Neural cell (in vitro differentiated cells): ENCODE measurements at regions not wholly inside any gene's neighbourhood (a gene's known extent, or its start where the extent isn't known, plus 50 kb on each side); places are given as distances from the start of the nearest gene placed in this dataset.

Source experiments
- H2AFZ ChIP-seq: fragments of 200-600, 300-800 bp; sonication (generic), shearing (Covaris generic); 2 replicates; pipeline ENCODE4 v1.6.0; 2014; ENCODE audit warnings: low read depth, mild to moderate bottlenecking, antibody characterized with exemption, low read length, moderate library complexity
- H3F3A ChIP-seq: fragments of 200-600 bp; shearing (Covaris generic); 2 replicates; pipeline ENCODE4 v1.6.1; 2016; ENCODE audit warnings: mild to moderate bottlenecking, moderate library complexity, mixed read lengths, antibody characterized with exemption, low read length; ENCODE audit not compliant: insufficient read depth, poor library complexity, severe bottlenecking
- H3K27ac ChIP-seq: fragments of 200-600, 300-800 bp; sonication (generic), shearing (Covaris generic); 2 replicates; pipeline ENCODE4 v1.5.1; 2014; ENCODE audit warnings: mild to moderate bottlenecking, low read length, moderate library complexity
- H3K27me3 ChIP-seq: fragments of 300-800, 200-600 bp; sonication (generic), shearing (Covaris generic); 2 replicates; pipeline ENCODE4 v1.6.0; 2014; ENCODE audit warnings: mild to moderate bottlenecking, low read depth, low read length, moderate library complexity; ENCODE audit not compliant: insufficient read depth
- H3K36me3 ChIP-seq: fragments of 300-800, 200-600 bp; sonication (generic), shearing (Covaris generic); 2 replicates; pipeline ENCODE4 v1.5.1; 2014; ENCODE audit warnings: mild to moderate bottlenecking, antibody characterized with exemption, low read length, moderate library complexity; ENCODE audit not compliant: insufficient read depth
- H3K4me2 ChIP-seq: fragments of 300-800, 200-600 bp; sonication (generic), shearing (Covaris generic); 2 replicates; pipeline ENCODE4 v1.6.0; 2014; ENCODE audit warnings: mild to moderate bottlenecking, low read length
- H3K4me3 ChIP-seq: fragments of 300-800, 200-600 bp; sonication (generic), shearing (Covaris generic); 2 replicates; pipeline ENCODE4 v1.5.1; 2014; ENCODE audit warnings: mild to moderate bottlenecking, low read length, moderate library complexity
- H3K79me2 ChIP-seq: fragments of 200-600 bp; shearing (Covaris generic); replicated peaks from 2 replicates; pipeline ENCODE4 v1.6.0; 2014; ENCODE audit warnings: mild to moderate bottlenecking, low read length, moderate library complexity; ENCODE audit not compliant: insufficient read depth
- H3K9ac ChIP-seq: fragments of 300-800, 200-600 bp; sonication (generic), shearing (Covaris generic); 2 replicates; pipeline ENCODE4 v1.6.1; 2016; ENCODE audit warnings: mild to moderate bottlenecking, low read length, mixed read lengths
- H3K9me2 ChIP-seq: fragments of 200-600 bp; shearing (Covaris generic); 2 replicates; pipeline ENCODE4 v1.6.1; 2016; ENCODE audit warnings: mild to moderate bottlenecking, low read length, mixed read lengths; ENCODE audit not compliant: insufficient read depth
- H3K9me3 ChIP-seq: fragments of 200-600, 300-800 bp; sonication (generic), shearing (Covaris generic); 2 replicates; pipeline ENCODE4 v1.6.1; 2016; ENCODE audit warnings: mild to moderate bottlenecking, mixed run types, low read length, moderate library complexity, mixed read lengths
- H4K20me1 ChIP-seq: fragments of 200-600 bp; shearing (Covaris generic); 2 replicates; pipeline ENCODE4 v1.6.1; 2016; ENCODE audit warnings: mild to moderate bottlenecking, mixed run types; ENCODE audit not compliant: insufficient read depth
- CTCF ChIP-seq: fragments of 450-650 bp; IDR thresholded peaks from 2 replicates; pipeline ENCODE4 v1.5.1; 2014; ENCODE audit warnings: antibody characterized with exemption, mild to moderate bottlenecking, moderate library complexity; ENCODE audit not compliant: poor library complexity, severe bottlenecking
- EP300 ChIP-seq: fragments of 450-650 bp; conservative IDR thresholded peaks from 2 replicates; pipeline ENCODE4 v1.6.1; 2014; ENCODE audit warnings: antibody characterized with exemption, mild to moderate bottlenecking, moderate library complexity; ENCODE audit not compliant: poor library complexity, severe bottlenecking
- EZH2 ChIP-seq: fragments of 200-600, 300-800 bp; shearing (Covaris generic), sonication (generic); IDR thresholded peaks from 2 replicates; pipeline ENCODE4 v1.6.1; 2014; ENCODE audit warnings: antibody characterized with exemption, low read length, borderline replicate concordance, mild to moderate bottlenecking; ENCODE audit not compliant: insufficient read depth, poor library complexity, severe bottlenecking
- MXI1 ChIP-seq: fragments of 450-650 bp; conservative IDR thresholded peaks from 2 replicates; pipeline ENCODE4 v1.6.1; 2014; ENCODE audit warnings: antibody characterized with exemption, mild to moderate bottlenecking; ENCODE audit not compliant: poor library complexity, severe bottlenecking
- POLR2AphosphoS5 ChIP-seq: IDR thresholded peaks from 2 replicates; pipeline ENCODE4 v1.6.1; 2012
- RAD21 ChIP-seq: fragments of 450-650 bp; conservative IDR thresholded peaks from 2 replicates; pipeline ENCODE4 v1.6.1; 2014; ENCODE audit warnings: antibody characterized with exemption, mild to moderate bottlenecking, moderate library complexity
- REST ChIP-seq: IDR thresholded peaks from 2 replicates; pipeline ENCODE4 v1.6.1; 2012; ENCODE audit warnings: borderline replicate concordance
- SMC3 ChIP-seq: fragments of 450-650 bp; conservative IDR thresholded peaks from 2 replicates; pipeline ENCODE4 v1.6.1; 2014; ENCODE audit warnings: antibody characterized with exemption, mild to moderate bottlenecking, moderate library complexity; ENCODE audit not compliant: poor library complexity
- TAF1 ChIP-seq: IDR thresholded peaks from 2 replicates; pipeline ENCODE4 v1.6.1; 2012; ENCODE audit warnings: low read depth

GRCh38 chr21:27646056-27646455 is 679.2 kb upstream of the ADAMTS5 start:
- Histone ChIP-seq H3K9ac (no peak overlapping the region), H2AFZ (no peak overlapping the region), H3K36me3 (no peaks in the 10 kb centered on the region), H4K20me1 (no peaks in the 10 kb centered on the region), H3K9me2 (no peaks in the 10 kb centered on the region), H3K4me2 (no peak overlapping the region), H3K9me3 (no peaks in the 10 kb centered on the region), H3K4me3 (no peak overlapping the region), H3F3A (no peaks in the 10 kb centered on the region), H3K27ac (no peak overlapping the region), H3K27me3 (no peaks in the 10 kb centered on the region), H3K79me2 (no peaks in the 10 kb centered on the region)
- no peak for TF ChIP-seq EZH2
- no peak for TF ChIP-seq TAF1
- TF ChIP-seq SMC3, result no peak
- TF ChIP-seq MXI1, result no peak
- TF ChIP-seq RAD21, result no peak
- no peak for TF ChIP-seq CTCF
- TF ChIP-seq EP300, result no peak
- TF ChIP-seq POLR2AphosphoS5, result no peak
- no peak for TF ChIP-seq REST

GRCh38 chr21:27645285-27645684 is 678.4 kb upstream of the ADAMTS5 start:
- Histone ChIP-seq H4K20me1 (no peaks in the 10 kb centered on the region), H3K79me2 (no peaks in the 10 kb centered on the region), H3F3A (no peaks in the 10 kb centered on the region), H3K27ac (no peak overlapping the region), H3K9me3 (no peaks in the 10 kb centered on the region), H3K9ac (no peak overlapping the region), H3K4me3 (no peak overlapping the region), H3K27me3 (no peaks in the 10 kb centered on the region), H3K9me2 (no peaks in the 10 kb centered on the region), H3K36me3 (no peaks in the 10 kb centered on the region), H3K4me2 (no peak overlapping the region), H2AFZ (no peak overlapping the region)
- no peak for TF ChIP-seq EP300

- Histone ChIP-seq H2AFZ (no peak overlapping the region), H3K36me3 (no peaks in the 10 kb centered on the region)
Observed at GRCh38 chr21:27643326-27643725, 676.4 kb upstream of the ADAMTS5 start.

More at GRCh38 chr21:27643326-27643725, 676.4 kb upstream of the ADAMTS5 start:
- Histone ChIP-seq H4K20me1 (no peaks in the 10 kb centered on the region), H3K27ac (no peak overlapping the region), H3K4me2 (no peak overlapping the region), H3K79me2 (no peaks in the 10 kb centered on the region), H3K4me3 (no peak overlapping the region), H3F3A (no peaks in the 10 kb centered on the region), H3K9me2 (no peaks in the 10 kb centered on the region), H3K9ac (no peak overlapping the region), H3K9me3 (no peaks in the 10 kb centered on the region), H3K27me3 (no peaks in the 10 kb centered on the region)
- TF ChIP-seq CTCF, result no peak
- TF ChIP-seq SMC3, result no peak
- TF ChIP-seq MXI1, result no peak
- TF ChIP-seq EZH2, result no peak
- TF ChIP-seq TAF1, result no peak
- TF ChIP-seq POLR2AphosphoS5, result no peak
- TF ChIP-seq RAD21, result no peak
- no peak for TF ChIP-seq EP300
- TF ChIP-seq REST, result no peak
